ENCODE measurements at regions not wholly inside any gene's neighbourhood (a gene's known extent, or its start where the extent isn't known, plus 50 kb on each side); places are given as distances from the start of the nearest gene placed in this dataset.

DNA sequence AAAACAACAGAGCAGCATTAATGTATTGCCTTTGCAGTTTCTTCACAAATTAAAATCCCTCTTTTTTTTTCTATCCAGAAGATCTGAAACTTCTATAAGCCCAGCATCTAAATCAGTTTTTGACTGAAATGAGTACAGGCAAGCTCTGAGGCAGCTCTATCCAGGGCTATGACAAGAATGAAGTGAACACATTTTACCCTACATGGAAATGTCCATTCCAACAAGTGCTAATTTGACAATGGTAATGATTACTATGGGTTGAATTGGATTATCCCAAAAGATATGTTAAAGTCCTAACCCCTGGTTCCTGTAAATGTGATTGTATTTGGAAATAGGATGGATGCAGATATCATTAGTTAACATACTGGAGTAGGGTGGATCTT, 115.7 kb downstream of the RPL22L1 start:
- no peak for TF ChIP-seq RARB (CRISPR knock-in tag; IDR thresholded peaks at IDR 0.05)
- TF ChIP-seq, protein P1, sequence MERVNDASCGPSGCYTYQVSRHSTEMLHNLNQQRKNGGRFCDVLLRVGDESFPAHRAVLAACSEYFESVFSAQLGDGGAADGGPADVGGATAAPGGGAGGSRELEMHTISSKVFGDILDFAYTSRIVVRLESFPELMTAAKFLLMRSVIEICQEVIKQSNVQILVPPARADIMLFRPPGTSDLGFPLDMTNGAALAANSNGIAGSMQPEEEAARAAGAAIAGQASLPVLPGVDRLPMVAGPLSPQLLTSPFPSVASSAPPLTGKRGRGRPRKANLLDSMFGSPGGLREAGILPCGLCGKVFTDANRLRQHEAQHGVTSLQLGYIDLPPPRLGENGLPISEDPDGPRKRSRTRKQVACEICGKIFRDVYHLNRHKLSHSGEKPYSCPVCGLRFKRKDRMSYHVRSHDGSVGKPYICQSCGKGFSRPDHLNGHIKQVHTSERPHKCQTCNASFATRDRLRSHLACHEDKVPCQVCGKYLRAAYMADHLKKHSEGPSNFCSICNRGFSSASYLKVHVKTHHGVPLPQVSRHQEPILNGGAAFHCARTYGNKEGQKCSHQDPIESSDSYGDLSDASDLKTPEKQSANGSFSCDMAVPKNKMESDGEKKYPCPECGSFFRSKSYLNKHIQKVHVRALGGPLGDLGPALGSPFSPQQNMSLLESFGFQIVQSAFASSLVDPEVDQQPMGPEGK (CRISPR knock-in tag; IDR thresholded peaks at IDR 0.05; ENCODE audit: borderline replicate concordance): no peak
- no peak for TF ChIP-seq ZFP3 (CRISPR knock-in tag; IDR thresholded peaks at IDR 0.05)
- TF ChIP-seq, protein P2, sequence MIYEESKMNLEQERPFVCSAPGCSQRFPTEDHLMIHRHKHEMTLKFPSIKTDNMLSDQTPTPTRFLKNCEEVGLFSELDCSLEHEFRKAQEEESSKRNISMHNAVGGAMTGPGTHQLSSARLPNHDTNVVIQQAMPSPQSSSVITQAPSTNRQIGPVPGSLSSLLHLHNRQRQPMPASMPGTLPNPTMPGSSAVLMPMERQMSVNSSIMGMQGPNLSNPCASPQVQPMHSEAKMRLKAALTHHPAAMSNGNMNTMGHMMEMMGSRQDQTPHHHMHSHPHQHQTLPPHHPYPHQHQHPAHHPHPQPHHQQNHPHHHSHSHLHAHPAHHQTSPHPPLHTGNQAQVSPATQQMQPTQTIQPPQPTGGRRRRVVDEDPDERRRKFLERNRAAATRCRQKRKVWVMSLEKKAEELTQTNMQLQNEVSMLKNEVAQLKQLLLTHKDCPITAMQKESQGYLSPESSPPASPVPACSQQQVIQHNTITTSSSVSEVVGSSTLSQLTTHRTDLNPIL (CRISPR knock-in tag; IDR thresholded peaks at IDR 0.05; ENCODE audit: low read depth): no peak
- TF ChIP-seq ZC3H10 (CRISPR knock-in tag; IDR thresholded peaks at IDR 0.05): no peak
- TF ChIP-seq, protein P3, sequence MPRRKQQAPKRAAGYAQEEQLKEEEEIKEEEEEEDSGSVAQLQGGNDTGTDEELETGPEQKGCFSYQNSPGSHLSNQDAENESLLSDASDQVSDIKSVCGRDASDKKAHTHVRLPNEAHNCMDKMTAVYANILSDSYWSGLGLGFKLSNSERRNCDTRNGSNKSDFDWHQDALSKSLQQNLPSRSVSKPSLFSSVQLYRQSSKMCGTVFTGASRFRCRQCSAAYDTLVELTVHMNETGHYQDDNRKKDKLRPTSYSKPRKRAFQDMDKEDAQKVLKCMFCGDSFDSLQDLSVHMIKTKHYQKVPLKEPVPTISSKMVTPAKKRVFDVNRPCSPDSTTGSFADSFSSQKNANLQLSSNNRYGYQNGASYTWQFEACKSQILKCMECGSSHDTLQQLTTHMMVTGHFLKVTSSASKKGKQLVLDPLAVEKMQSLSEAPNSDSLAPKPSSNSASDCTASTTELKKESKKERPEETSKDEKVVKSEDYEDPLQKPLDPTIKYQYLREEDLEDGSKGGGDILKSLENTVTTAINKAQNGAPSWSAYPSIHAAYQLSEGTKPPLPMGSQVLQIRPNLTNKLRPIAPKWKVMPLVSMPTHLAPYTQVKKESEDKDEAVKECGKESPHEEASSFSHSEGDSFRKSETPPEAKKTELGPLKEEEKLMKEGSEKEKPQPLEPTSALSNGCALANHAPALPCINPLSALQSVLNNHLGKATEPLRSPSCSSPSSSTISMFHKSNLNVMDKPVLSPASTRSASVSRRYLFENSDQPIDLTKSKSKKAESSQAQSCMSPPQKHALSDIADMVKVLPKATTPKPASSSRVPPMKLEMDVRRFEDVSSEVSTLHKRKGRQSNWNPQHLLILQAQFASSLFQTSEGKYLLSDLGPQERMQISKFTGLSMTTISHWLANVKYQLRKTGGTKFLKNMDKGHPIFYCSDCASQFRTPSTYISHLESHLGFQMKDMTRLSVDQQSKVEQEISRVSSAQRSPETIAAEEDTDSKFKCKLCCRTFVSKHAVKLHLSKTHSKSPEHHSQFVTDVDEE (CRISPR knock-in tag; IDR thresholded peaks at IDR 0.05): no peak
- TF ChIP-seq ARNTL (CRISPR knock-in tag; IDR thresholded peaks at IDR 0.05; ENCODE audit: borderline replicate concordance, low read depth): no peak
- TF ChIP-seq PPARA (CRISPR knock-in tag; IDR thresholded peaks at IDR 0.05; ENCODE audit: borderline replicate concordance): no peak
- TF ChIP-seq, protein P4, sequence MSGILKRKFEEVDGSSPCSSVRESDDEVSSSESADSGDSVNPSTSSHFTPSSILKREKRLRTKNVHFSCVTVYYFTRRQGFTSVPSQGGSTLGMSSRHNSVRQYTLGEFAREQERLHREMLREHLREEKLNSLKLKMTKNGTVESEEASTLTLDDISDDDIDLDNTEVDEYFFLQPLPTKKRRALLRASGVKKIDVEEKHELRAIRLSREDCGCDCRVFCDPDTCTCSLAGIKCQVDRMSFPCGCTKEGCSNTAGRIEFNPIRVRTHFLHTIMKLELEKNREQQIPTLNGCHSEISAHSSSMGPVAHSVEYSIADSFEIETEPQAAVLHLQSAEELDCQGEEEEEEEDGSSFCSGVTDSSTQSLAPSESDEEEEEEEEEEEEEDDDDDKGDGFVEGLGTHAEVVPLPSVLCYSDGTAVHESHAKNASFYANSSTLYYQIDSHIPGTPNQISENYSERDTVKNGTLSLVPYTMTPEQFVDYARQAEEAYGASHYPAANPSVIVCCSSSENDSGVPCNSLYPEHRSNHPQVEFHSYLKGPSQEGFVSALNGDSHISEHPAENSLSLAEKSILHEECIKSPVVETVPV (CRISPR knock-in tag; IDR thresholded peaks at IDR 0.05): no peak
- TF ChIP-seq BACH2 (CRISPR knock-in tag; IDR thresholded peaks at IDR 0.05; ENCODE audit: borderline replicate concordance): no peak
- TF ChIP-seq TOX (CRISPR knock-in tag; IDR thresholded peaks at IDR 0.05; ENCODE audit: borderline replicate concordance): no peak
- no peak for TF ChIP-seq ZNF565 (CRISPR knock-in tag; conservative IDR thresholded peaks at IDR 0.05; ENCODE audit: low read depth)
- TF ChIP-seq ZNF8 (CRISPR knock-in tag; IDR thresholded peaks at IDR 0.05): no peak

All from SK-N-SH treated with all-trans-retinoic acid at 6 μM for 48 hours (cell line).